Endothelial cell (in vitro differentiated cells): ENCODE measurements at regions not wholly inside any gene's neighbourhood (a gene's known extent, or its start where the extent isn't known, plus 50 kb on each side); places are given as distances from the start of the nearest gene placed in this dataset.

Experiments used
- DNase-seq: peaks from one replicate; pipeline ENCODE4 v3.0.0; 2021; ENCODE audit warnings: low spot score
- H3K27ac Mint-ChIP-seq: one replicate; pipeline ENCODE4 v1.8.0; 2021; ENCODE audit warnings: mixed read lengths, inconsistent platforms; ENCODE audit not compliant: unreplicated experiment
- H3K27me3 Mint-ChIP-seq: one replicate; pipeline ENCODE4 v1.8.0; 2021; ENCODE audit warnings: mild to moderate bottlenecking, moderate library complexity, mixed read lengths, inconsistent platforms; ENCODE audit not compliant: unreplicated experiment
- H3K36me3 Mint-ChIP-seq: one replicate; pipeline ENCODE4 v1.8.0; 2021; ENCODE audit warnings: mild to moderate bottlenecking, low read depth, mixed read lengths, inconsistent platforms; ENCODE audit not compliant: unreplicated experiment
- H3K4me1 Mint-ChIP-seq: one replicate; pipeline ENCODE4 v1.8.0; 2021; ENCODE audit warnings: mild to moderate bottlenecking, mixed read lengths, inconsistent platforms; ENCODE audit not compliant: unreplicated experiment
- H3K4me3 Mint-ChIP-seq: one replicate; pipeline ENCODE4 v1.8.0; 2021; ENCODE audit warnings: mild to moderate bottlenecking, mixed read lengths, inconsistent platforms; ENCODE audit not compliant: unreplicated experiment
- H3K9me3 Mint-ChIP-seq: one replicate; pipeline ENCODE4 v1.8.0; 2021; ENCODE audit warnings: mixed read lengths, inconsistent platforms; ENCODE audit not compliant: unreplicated experiment
- TF ChIP-seq, protein P1 (sequence below): fragments of 200-600 bp; sonication (generic); IDR thresholded peaks from one replicate; pipeline ENCODE4 v1.5.0; 2021; ENCODE audit warnings: antibody characterized with exemption; ENCODE audit not compliant: unreplicated experiment

DNA sequence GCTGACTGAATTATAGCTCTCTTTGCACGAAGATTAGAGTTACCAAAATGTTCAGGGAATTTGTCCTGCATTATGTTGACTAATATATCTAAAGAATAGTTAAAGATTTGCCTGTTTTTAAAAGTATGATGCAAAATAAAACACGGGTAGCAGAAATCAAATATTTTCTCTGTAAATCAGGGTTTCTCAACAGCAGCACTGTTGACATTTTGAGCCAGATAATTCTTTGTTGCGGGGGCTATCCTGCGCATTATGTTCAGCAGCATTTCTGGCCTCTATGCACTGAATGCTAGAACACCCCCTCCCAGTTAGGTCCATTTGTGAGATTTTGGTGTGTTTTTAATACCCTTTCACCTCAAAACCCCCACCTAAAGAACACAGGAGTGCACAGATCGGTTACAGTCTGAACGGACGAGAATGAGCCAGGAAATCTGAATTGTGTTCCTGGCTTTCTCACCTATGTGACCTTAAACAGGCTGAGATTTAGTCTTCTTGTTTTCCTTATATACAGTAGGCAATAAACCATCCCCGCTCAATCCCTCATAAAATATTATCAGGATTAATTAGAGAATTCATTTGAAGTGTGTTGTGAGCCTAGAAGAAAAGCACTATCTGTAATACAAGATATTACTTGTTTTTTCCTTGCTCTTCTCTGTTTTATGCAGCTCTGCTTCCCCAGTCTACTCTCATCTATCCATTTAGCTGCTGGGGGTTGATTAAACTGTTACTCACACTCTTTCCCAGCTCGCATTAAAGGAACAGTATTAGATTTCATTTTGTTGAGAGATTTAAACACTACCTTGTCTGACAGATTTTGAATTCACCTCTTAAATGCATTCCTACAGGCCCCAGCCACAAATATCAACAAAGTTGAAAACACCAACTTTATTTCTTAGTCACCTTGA is 247.5 kb upstream of the GOLIM4 start:
- TF ChIP-seq, protein P1, sequence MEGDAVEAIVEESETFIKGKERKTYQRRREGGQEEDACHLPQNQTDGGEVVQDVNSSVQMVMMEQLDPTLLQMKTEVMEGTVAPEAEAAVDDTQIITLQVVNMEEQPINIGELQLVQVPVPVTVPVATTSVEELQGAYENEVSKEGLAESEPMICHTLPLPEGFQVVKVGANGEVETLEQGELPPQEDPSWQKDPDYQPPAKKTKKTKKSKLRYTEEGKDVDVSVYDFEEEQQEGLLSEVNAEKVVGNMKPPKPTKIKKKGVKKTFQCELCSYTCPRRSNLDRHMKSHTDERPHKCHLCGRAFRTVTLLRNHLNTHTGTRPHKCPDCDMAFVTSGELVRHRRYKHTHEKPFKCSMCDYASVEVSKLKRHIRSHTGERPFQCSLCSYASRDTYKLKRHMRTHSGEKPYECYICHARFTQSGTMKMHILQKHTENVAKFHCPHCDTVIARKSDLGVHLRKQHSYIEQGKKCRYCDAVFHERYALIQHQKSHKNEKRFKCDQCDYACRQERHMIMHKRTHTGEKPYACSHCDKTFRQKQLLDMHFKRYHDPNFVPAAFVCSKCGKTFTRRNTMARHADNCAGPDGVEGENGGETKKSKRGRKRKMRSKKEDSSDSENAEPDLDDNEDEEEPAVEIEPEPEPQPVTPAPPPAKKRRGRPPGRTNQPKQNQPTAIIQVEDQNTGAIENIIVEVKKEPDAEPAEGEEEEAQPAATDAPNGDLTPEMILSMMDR = no peak
- Mint-ChIP-seq H3K27me3 (no peaks in the 10 kb centered on the region), H3K36me3 (no peaks in the 10 kb centered on the region), H3K27ac (no peak overlapping the region), H3K4me3 (no peak overlapping the region), H3K9me3 (no peaks in the 10 kb centered on the region), H3K4me1 (peaks cover 18% of the 10 kb centered on the region)
- DNase-seq = no peak

DNA sequence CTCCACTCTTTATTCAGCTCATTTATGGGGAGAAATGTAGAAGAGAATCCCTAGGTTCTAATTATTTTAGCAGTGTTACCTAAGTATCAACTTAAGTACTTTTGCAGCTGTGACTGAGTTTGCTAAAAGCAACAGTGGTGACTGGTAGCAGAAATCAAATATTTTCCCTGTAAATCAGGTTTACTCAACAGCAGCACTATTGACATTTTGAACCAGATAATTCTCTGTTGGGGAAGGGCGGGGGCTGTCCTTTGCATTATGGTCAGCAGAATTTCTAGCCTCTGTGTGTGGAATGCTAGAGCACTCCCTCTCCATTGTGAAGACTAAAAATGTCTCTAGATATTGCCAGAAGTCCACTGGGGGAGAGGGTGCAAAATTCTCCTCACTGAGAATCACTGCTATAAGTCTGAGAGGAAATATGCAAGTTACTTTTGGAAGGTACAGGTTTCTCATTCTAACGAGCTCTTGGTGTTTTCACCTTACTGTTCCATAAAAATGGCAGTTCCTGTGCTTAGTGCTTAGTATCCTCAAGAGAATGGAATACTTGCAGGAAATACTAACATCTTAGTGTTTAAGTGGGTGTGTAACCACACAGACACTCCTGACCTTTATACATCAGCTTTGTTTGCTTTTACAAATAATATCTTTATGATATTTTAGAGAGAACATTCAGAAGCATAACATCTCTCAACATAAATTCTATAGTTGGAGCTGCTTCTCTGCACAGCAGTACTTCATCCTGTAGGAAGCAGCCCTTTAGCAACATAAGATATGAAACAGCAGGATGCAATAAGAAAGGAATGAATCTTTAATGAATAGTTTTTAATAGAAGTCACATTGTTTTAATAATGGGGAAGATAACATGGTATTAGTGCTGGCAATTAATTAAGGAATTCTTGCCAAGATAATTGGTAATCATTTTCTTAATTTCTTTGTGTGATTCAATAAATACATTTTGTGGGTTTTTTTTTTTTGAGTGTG is 246.5 kb upstream of the GOLIM4 start:
- no peaks in the 10 kb centered on the region for H3K36me3 Mint-ChIP-seq
- H3K9me3 Mint-ChIP-seq = no peaks in the 10 kb centered on the region
- DNase-seq = no peak
- H3K27me3 Mint-ChIP-seq = no peaks in the 10 kb centered on the region
- H3K4me3 Mint-ChIP-seq = no peak overlapping the region
- H3K27ac Mint-ChIP-seq = no peak overlapping the region
- TF ChIP-seq, protein P1 = no peak
- H3K4me1 Mint-ChIP-seq = peaks cover 19% of the 10 kb centered on the region

DNA sequence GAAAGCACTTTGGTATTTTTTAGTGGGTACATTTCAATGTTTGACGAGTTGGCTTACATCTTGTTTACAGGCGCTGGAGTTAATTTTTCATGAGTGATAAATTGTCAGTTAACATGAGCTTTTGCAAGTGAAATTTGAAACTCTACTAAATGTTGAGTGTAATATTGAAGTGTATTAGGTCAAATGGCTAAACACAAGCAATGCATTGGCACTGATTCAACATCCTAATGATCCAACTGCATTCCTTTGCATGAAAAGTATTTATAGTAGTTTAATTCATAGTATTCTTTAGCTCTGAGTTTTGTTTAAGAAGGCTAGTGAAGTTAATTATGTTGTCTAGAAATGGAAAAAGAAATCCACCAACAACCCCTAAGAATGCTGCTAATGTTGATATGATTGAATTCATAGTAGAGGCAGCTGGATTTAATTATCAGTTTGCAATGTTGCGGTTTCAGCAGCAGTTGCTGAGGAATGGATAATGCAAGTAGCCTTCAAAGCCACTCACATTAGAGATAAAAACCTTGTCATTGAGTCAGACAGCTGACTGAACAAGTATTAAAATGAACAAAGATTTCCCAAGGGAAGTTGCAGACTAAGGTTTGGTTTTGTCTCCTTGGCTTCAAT is 245.6 kb upstream of the GOLIM4 start:
- TF ChIP-seq, protein P1 = no peak
- no peak overlapping the region for H3K27ac Mint-ChIP-seq
- no peaks in the 10 kb centered on the region for H3K9me3 Mint-ChIP-seq
- H3K36me3 Mint-ChIP-seq = no peaks in the 10 kb centered on the region
- no peaks in the 10 kb centered on the region for H3K27me3 Mint-ChIP-seq
- no peak overlapping the region for H3K4me3 Mint-ChIP-seq
- H3K4me1 Mint-ChIP-seq = peaks cover 19% of the 10 kb centered on the region
- no peak for DNase-seq

DNA sequence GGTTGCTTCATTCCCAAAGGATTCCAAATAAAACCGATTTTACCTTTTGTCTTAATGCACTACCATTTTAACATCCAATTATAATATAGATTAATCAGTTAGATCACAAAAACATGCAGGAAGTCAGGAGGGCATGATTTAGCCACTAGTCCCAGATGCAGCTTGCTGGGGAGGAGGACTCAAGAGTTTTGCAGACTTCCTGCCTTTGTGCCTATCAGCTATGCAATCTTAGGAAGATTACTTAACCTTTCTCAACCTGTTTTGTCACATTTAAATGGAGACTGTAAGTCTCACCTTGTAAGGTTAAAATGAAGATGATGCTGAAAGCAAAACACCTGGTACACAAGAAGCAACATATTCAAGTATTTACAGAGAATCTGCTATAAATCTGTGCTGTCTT is 242.4 kb upstream of the GOLIM4 start:
- Mint-ChIP-seq H3K36me3 (no peaks in the 10 kb centered on the region), H3K4me3 (no peak overlapping the region), H3K27me3 (no peaks in the 10 kb centered on the region), H3K4me1 (peaks cover 11% of the 10 kb centered on the region), H3K27ac (no peak overlapping the region), H3K9me3 (no peaks in the 10 kb centered on the region)
- TF ChIP-seq, protein P1 = no peak
- DNase-seq = no peak
